CD4-positive, alpha-beta T cell treated with Interferon alpha-2 for 1 hour (primary cell): ENCODE measurements at regions not wholly inside any gene's neighbourhood (a gene's known extent, or its start where the extent isn't known, plus 50 kb on each side); places are given as distances from the start of the nearest gene placed in this dataset.
"Not testable (repeated sequence)": the region's sequence is repeated elsewhere in the genome, so short reads cannot be mapped to it uniquely, and the experiment has no call there.

ENCODE experiments used
- DNase-seq, 2 donors: peaks; one replicate each; pipeline ENCODE4 v3.0.0-alpha.2; 2020 to 2022

- no peak for DNase-seq
Observed at GRCh38 chr7:145784809-145785780, 331.5 kb upstream of the CNTNAP2 start.

GRCh38 chr7:145781388-145781787 is 335.2 kb upstream of the CNTNAP2 start:
- not testable (repeated sequence) for DNase-seq

GRCh38 chr7:145779140-145779539 is 337.5 kb upstream of the CNTNAP2 start:
- DNase-seq, result no peak

- DNase-seq, result no peak
Observed at GRCh38 chr7:145774777-145775176, 341.8 kb upstream of the CNTNAP2 start.

GRCh38 chr7:145753004-145753403 is 363.6 kb upstream of the CNTNAP2 start:
- no peak for DNase-seq

GRCh38 chr7:145737617-145738016 is 379.0 kb upstream of the CNTNAP2 start:
- DNase-seq, result no peak

- no peak for DNase-seq
Observed at GRCh38 chr7:145735061-145735460, 381.5 kb upstream of the CNTNAP2 start.

- no peak for DNase-seq
Observed at GRCh38 chr7:145732521-145732920, 384.1 kb upstream of the CNTNAP2 start.

GRCh38 chr7:145729691-145730090 is 386.9 kb upstream of the CNTNAP2 start:
- no peak for DNase-seq

- DNase-seq, result no peak
Observed at GRCh38 chr7:145718129-145718528, 398.5 kb upstream of the CNTNAP2 start.

- DNase-seq, result no peak
Observed at GRCh38 chr7:145700488-145700887, 416.1 kb upstream of the CNTNAP2 start.

- DNase-seq, result no peak
Observed at GRCh38 chr7:145698526-145699262, 417.9 kb upstream of the CNTNAP2 start.

GRCh38 chr7:145697412-145698107 is 419.0 kb upstream of the CNTNAP2 start:
- DNase-seq, result not testable (repeated sequence)

- DNase-seq, result no peak
Observed at GRCh38 chr7:145696071-145696470, 420.5 kb upstream of the CNTNAP2 start.

- no peak for DNase-seq
Observed at GRCh38 chr7:145692237-145692950, 424.2 kb upstream of the CNTNAP2 start.

GRCh38 chr7:145691377-145691914 is 425.2 kb upstream of the CNTNAP2 start:
- no peak for DNase-seq

- no peak for DNase-seq
Observed at GRCh38 chr7:145681646-145682045, 435.0 kb upstream of the CNTNAP2 start.

- DNase-seq, result no peak
Observed at GRCh38 chr7:145681159-145681558, 435.4 kb upstream of the CNTNAP2 start.

GRCh38 chr7:145665499-145666258 is 450.9 kb upstream of the CNTNAP2 start:
- no peak for DNase-seq

GRCh38 chr7:145655666-145656065 is 460.9 kb upstream of the CNTNAP2 start:
- no peak for DNase-seq

- DNase-seq, result no peak
Observed at GRCh38 chr7:145645135-145645515, 471.5 kb upstream of the CNTNAP2 start.
